HG02852 (cell line): ENCODE measurements at regions not wholly inside any gene's neighbourhood (a gene's known extent, or its start where the extent isn't known, plus 50 kb on each side); places are given as distances from the start of the nearest gene placed in this dataset.

ENCODE experiments used
- ATAC-seq: cut with Tn5 transposase; IDR thresholded peaks from one replicate; pipeline ENCODE4 v1.9.1; 2021; ENCODE audit warnings: mild to moderate bottlenecking, moderate library complexity; ENCODE audit not compliant: unreplicated experiment

DNA sequence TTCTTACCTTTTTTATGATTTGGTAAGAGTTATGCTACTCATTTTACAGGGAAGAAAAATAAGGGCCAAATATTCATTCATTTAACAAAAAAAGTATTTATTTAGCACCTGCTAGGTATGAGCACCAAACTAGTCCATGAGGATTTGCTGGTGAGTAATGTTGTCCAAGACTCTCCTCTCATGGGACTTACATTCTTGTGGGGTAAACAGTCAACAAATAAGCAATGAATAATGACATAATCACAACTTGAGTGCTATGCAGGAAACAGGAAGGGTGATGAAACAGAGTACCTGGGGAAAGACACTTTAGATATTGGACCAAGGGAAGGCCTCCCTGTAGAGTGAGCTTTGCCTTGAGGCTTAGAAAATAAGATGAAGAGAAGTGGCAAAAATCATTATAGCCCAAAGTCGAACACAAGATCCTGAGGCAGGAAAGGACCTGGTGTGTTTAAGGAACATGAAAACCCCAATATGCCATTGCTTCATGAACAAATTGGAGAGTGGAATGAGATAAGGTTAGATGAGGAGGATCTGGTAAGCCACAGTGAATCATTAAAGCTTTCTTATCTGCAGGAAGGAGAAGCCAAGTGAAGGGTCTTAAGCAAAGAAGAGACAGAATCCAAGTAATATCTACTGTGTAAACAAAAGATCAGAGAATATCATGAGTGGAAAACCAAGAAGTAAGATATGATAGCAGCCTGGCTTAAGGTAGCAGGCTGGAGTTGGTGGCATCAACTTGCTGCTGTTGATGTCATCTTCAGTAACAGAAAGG, 294.5 kb upstream of the NBEA start:
- ATAC-seq, result no peak

DNA sequence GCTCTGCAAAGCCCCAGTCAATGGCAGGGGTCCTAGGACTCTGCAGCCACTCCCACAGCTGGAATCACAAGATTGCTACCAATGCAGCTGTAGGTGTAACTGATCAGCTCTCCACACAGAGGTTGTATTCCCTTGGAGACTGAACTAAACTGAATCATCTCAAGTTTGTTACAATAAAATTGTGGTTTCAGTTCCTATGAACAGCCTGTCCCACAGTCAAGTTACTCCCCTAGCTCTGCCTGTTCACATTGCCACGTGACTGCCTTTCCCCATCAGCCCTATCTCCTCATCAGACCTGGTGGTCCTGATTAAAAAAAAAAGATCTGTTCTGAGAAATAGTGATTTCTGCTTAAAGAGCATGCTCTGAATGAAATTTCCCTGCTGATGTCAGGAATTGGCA, 287.9 kb upstream of the NBEA start:
- ATAC-seq, result no peak

DNA sequence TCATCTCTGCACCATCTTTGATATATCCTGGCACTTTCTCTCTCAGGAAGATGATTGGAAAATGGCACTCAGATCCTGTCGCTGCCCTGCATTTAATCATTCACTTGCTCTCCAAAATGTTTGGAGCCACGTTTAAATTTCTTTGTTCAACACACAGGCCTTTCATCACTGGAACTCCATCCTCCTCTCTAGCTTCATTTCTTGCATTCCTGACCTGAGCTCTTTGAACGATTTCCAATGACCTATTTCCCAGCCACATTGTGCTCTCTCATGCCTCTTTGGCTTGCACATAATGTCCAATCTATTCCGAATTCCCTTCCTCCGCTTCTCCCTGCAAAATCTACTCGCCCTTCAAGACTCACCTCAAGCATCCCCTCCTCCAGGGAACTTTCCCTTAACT, 287.4 kb upstream of the NBEA start:
- ATAC-seq, result no peak

DNA sequence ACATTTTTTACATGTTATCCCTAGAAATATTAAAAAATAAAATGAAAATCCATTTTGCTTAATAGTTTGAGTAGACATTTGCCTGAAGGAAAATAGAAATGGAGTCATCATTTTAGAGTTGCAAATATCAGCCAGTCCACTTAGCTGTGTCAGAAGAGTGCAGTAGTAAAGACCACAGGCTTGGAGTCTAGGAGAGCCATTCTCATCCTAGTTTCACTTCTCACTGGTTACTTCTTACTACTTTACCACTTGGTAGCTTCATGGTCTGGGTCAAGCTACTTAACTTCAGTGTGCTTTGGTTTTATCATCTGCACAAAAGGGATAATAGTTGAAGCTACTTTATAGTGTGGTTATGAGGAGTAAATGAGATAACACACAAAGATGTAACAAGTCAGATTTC, 286.5 kb upstream of the NBEA start:
- ATAC-seq, result no peak

DNA sequence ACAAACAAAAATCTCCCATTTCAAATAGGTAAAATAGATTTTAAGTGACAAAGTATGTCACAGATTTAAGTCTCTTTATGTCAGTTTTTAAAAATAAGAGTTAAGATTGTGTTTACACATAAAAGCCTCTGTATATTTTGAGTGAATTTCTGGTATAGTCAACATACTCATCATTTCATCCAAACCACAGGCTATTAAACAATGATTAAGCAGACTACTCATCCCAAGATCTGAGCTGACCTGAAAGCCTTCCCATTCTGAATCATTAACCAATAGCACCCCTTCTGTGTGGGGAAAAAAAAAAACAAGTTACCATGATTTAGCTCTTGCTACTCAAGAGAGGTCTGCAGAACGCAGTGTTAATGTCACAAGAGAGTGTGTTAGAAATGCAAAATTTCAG, 284.4 kb upstream of the NBEA start:
- ATAC-seq, result no peak

DNA sequence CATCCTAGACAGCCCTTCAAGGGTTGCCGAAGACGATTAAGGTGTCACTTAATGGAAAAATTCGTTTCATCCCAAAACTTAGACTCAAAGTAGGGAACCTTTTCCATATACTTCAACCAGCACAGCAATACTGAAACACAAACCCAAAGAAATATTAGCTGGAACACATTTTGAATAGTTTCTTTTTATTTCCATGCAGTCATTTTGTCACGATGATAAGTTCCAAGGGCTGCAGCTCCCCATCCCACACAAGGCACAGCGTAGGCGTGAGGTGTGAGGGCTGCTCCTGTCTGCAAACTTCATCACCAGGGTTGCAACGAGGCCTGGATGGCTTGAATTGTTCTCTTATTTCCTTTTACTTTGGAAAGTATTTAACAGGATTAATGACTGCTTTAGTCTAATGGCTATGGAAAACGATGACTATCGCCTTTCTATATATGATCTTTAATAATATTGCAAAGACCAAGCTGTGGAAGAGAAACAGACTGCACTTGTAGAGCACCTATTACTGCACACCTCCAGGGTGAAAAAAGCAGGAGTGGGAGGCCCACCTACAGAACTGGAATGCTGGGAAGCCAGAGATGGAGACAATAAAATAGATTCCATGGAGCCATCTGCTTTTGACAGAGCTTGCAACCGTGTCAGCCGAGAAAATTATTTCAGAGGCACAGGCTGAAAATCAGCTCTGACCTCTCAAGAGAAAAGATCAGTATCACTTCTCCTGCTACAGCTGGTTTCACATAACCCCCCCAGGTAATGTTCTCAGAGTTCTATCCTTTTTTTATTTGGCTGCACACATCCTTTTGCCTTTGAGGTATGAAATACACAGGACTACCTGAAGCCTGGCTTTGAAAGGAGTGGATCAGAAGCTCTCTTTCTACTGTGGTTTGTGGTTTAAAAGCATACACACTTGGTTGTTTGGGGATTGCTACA, 274.5 kb upstream of the NBEA start:
- no peak for ATAC-seq

DNA sequence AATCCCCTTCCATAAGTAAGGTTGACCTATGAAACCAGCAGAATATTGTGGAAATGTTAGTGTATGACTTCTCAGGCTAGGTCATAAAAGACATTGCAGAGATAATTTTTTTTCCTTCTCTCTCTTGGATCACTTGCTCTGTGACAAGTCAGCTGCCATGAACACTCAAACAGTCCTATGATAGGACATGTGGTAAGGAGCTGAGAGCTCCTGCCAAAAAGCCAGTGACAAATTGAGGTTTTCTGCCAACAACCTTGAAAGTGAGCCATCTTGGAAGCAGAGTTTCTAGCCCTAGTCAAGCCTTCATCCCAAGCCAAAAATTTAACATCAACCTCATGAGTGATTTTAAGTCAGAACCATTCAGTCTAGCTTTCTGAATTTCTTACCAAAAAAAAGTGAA, 270.9 kb upstream of the NBEA start:
- ATAC-seq, result no peak

DNA sequence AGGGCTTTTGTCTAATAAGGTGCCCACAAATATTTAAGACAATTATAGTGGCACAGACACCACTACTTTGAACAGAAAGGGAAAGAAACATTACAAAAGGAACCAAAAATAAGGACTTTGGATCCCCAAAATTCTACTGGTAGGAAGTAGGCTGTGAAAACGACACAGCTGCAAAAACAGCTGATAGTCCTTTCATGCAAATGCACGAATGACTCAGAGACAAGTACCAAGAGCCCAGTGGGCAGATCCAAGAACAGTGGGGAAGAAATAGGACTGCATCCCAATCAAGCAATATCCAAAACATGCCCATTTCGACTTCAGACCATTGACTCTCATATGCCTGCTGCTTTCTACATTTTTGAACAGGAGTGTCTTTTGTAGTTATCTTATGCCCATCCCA, 269.4 kb upstream of the NBEA start:
- ATAC-seq, result no peak

DNA sequence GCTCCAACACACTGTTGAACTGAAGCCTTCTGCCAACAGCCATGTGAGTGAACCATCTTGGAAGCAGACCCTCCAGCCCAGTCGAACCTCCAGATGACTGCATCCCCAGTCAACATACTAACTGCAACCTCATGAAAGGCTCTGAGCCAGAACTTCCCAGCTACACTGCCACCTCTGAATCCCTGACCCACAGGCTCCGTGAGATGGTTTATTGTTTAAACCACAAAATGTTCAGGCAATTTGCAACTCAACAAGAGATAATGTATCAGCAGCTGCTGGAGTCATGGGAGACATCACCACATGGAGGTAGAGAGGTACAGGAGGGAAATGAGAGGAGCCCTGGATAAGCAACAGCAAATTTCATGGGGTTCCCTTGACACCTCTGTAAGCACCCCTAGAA, 266.4 kb upstream of the NBEA start:
- ATAC-seq, result no peak

DNA sequence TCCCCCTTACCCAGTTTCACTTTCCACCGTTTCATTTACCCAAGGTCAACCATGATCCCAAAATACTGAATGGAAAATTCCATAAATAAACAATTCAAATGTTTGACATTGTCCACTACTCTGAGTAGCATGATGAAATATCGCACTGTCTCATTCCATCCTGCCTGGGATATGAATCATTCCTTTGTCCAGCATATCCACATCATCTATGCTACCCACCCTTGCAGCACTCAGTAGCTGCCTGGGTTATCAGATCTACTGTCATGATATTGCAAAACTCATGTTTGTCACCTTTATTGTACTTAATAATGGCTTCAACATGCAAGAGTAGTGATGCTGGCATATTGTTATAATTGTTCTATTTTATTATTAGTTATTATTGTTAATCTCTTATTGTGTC, 263.9 kb upstream of the NBEA start:
- no peak for ATAC-seq

DNA sequence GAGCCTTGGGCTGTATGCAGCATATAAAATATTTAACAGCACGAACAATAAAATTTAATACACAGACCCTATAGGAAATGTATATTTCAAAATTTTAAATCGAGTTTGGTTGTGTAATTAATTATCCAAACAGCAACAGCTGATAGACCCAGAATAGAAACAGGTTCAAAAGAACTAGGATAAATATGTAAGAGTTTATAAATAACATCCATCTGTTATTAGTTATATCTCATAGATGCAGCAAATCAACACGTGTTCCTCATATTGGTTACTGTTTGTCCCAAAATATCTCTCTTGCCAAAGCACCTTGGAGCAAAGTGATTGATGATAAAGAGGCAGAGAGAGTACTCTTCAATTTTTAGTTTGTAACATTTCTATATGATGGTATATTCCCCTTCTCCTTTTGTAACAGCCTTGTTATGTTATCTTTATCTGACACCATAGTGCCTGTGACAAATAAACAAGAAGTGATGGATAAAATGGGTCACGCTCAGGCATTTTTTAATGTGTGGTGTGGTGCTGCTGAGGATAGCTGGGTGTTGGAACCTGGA, 260.6 kb upstream of the NBEA start:
- ATAC-seq, result no peak

DNA sequence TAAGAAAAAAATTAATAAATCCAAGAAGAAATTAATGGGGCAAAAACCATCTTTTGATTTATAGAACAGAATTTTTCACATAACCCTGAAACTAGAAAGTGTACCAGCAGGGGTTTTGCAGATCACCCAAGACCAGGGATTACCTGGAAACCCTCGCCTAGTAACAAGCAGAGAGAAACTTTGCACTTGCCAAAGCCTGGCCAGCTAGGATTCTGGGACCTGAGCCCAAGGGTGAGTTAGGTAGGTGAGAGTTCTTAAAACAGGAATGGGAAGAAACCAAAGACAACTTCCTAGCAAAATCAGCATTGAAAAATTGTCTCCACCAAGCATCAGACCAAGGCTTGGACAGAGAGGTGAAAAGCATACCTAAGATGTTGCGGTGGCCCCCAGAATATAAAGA, 247.0 kb upstream of the NBEA start:
- ATAC-seq, result no peak

DNA sequence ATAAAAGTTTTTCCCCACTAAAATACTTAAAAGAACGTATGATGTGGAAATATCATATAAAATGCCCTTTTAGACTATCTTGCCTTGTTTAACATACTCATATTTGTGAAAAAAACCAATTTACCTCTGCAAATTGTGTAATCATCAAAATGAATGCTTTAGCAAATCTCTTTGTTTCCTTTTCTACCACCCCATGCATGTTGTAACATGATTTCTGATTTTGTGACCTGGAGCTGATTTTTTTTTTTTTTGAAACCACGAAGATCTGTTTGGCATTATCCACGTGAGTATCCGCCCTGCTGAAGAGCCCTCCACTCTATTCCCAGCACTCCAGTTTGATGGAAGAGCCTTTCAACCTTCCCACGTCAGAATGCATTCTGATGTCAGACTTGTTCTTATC, 245.8 kb upstream of the NBEA start:
- no peak for ATAC-seq

DNA sequence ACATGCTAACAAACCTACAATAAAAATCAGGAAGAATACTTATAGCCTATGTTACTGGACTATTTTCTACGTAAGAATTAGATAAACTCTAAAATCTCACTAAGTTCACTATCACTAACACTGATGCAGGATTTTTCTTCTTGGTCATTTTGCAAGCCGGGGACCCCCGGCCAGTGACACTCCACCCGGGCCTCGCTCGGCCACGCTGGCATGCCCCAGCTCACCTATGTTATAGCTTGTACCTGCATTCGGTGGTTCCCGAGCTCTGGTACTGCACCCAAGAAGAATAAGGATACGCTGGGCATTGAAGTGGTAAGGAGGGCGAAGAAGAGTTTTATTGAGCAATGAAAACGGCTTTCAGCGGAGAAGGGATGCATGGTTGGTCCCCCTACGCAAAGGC, 245.3 kb upstream of the NBEA start:
- no peak for ATAC-seq

DNA sequence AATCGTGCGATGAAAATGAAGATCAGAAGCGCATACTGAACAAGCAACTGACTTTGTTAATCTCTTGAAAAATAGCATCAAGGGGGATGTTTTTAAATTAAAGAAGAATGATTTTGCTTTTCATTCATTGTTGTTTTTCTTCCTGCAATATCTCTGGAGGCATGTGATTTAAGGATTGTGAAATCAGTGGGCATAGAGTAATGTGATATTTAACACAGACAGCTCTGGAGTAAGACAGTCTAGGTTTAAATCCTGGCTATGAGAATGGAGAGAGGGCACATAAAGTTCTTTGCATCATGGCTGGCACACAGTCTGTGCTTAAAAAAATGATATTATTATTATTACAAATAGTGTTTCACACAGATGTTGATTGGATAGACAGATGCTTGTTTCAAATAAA, 243.1 kb upstream of the NBEA start:
- ATAC-seq, result no peak

DNA sequence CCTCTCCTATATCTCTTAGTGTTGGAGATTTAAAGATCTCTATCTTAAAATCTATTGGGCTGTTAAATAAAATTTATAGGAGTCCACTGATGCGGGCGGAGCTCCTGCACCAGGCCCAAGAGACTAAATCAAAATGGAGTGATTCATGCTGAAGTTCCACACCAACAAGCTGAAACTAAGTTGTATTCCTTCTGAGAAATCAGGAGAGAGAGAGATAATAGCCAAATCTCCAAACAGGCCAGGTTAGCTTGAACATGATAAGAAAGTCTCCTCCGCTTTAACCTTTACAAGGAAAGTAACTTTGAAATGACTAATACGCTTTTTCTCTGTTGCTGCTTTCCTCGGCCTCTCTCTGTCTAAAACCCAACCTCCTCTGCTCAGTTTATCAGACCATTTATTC, 241.9 kb upstream of the NBEA start:
- ATAC-seq, result no peak

DNA sequence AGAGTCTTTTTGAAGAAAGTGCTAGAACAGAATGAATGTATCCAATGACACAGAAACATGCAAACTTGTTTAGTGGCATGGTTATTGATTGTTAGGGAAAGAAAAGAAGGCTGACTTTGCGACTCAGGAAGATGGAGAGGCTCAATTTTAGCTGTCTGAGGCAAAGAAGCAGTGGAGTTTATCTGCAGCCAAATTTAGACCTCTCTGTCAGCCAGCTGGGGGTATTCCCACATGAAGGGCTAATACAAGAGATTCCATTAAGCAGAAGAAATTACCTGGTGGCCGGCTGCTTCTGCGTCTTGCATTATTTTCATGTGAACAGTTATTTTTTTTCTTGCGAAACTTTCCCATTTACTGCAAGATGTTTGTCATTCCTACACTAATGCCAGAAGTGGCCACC, 240.2 kb upstream of the NBEA start:
- ATAC-seq, result no peak

DNA sequence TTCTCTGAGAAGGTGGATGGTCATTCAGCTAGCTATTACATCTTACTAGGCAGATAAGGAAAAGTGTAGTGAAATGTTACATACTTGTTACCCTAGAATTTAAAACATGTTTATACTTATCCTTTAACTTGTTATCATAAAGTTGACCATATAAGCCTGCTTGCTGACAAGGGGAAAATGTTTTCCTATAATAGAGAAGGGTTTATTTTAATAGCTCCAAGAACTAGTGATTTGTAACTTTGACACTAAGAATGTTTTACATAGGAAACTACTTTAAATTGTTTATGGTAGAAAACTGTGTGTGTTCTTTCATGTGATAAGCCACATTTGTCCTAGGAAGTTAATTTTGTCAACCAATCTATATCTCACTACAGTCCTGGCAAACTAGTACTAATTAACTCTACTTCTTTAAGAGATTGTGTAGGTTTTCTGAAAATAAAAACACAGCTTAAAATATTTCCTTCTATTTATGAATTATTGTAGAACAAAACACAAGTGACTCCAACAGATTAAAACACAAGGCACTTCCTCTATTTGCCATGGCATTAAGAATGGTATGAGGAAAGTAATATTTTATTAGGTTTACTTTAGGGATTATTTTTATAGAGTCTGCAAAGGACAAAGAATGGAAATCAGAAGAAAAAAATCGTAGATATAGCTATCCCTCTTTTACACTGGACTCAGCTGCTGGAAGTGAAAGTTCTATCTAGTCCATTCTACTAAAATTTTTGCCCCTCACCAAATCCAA, 233.3 kb upstream of the NBEA start:
- no peak for ATAC-seq

DNA sequence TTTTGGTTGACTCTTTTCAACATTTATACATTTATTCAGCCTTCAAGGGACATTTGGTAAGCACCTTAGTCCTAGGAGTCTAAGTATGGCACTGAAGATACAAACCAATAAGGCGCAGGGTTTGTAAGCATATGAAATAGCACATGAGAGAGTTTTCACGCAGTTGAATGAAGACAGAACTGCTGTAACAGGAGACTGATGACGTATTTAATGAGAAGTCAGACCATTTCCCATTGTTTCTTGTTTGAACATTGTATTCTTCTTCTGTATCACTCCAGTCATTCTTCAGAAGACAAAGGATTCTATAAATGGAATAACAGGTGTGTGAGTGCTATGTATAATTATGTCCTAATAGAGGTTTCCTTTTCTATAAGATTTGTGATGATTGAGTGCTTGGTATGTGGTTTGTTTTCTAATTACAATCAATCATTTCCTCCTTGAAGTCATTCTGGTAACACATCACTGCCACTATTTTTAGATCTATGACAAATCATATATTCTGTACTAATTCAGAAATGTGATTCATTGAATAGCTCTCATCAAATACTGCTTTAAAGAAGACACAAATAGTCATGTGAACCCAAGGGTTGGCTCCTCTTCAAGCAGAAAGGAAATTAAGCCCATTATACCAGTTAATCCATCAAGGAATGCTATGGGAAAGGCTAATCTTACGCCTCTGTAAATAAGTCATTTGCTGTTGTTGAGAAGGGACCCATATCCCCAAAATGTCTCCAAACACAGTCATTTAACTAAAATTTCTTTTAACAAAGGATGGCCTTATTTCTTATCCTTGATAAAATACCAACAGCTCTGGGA, 222.8 kb upstream of the NBEA start:
- no peak for ATAC-seq

DNA sequence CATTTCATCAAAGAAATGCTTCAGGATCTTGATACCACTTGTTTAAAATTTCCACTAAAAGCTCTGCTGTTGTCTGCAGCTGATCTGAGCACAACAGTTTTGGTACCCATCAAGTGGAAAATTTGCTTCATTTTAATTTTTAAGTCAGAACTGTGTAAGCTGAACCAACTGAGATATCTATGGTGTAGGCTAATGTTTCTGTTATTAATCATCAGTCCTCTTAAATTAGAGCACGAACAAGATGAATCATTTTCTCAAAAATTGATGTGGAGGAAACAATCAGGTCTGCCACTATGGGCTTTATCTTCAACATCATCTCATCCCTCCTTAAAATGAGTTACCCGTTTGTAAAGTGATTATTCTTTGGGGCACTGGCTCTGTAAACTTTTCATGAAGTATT, 221.5 kb upstream of the NBEA start:
- ATAC-seq, result no peak
